ENCODE measurements at regions not wholly inside any gene's neighbourhood (a gene's known extent, or its start where the extent isn't known, plus 50 kb on each side); places are given as distances from the start of the nearest gene placed in this dataset.
A peak's percentile ranks its signal among the peaks of the same experiment; 100 is the strongest.

DNA sequence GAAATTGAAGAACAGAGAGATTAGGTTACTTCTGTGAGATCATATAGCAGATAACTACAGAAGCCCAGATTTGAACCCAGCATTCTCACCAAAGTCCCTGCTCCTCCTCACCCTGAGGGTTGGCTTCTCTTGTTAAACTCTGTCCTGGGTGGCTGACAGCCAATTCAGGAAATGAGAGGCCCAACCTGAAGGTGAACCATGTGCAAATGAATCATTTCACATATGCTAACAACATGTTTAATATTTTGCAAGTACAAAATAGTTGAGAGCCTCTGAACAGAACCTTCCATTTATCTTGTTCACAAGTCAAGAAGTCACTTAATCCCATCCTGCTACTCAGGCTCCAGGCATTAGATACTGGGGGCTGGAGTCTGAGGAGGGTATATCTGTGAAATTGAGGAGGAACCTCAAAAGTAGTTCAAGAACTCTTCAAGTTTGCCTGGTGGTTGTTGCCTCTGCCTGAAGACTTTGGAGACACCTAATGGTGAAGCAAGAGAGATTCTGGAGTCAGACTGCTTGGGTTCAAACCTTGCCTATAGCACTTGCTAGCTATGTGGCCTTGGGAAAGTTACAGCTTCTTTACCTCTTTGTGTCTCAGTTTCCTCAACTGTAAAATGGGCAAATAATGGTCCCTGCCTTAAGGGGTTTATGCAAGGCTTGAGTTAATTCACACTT lies 564.0 kb downstream of the PSAT1 start:
- peak; percentile 84 for DNase-seq (ENCODE audit: low read depth in 2 of 2)

DNA sequence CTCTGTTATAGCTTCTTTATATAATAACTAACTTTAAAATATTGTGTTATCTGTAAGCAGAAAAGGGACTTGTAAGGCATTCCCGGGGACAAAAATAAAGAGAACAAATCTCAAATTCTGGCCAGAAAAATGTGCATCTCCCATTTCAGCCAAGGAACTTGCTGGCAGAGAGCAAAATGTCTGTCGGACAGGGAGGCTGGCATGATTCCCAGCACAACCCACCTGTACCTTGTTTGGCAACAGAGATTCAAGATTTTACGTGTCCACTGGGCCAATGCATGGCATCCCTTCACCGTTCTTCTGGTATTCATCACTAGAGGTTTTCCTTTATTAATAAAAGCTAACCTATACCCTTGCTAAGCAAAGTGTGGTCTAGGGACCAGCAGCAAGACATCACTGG lies 566.6 kb downstream of the PSAT1 start:
- DNase-seq (ENCODE audit: low read depth in 2 of 2), result no peak

DNA sequence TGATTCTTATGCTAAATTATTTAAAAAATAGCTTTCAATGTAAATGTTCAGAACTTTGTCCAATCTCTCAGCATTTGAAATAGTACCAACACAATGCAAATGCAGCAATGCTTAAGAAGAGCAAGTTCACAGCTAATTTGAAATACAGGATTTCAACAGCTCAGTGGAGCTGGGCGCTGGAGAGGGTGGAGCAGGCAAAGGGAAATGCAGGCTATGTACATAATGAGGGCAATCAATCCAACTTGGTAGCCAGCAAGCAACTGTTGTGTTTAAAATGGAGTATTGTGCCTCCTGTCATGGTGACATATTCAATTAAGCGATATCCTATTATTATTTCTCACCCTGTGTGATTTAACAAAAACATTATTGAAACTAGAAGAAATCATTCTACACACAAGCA lies 568.8 kb downstream of the PSAT1 start:
- no peak for DNase-seq (ENCODE audit: low read depth in 2 of 2)

DNA sequence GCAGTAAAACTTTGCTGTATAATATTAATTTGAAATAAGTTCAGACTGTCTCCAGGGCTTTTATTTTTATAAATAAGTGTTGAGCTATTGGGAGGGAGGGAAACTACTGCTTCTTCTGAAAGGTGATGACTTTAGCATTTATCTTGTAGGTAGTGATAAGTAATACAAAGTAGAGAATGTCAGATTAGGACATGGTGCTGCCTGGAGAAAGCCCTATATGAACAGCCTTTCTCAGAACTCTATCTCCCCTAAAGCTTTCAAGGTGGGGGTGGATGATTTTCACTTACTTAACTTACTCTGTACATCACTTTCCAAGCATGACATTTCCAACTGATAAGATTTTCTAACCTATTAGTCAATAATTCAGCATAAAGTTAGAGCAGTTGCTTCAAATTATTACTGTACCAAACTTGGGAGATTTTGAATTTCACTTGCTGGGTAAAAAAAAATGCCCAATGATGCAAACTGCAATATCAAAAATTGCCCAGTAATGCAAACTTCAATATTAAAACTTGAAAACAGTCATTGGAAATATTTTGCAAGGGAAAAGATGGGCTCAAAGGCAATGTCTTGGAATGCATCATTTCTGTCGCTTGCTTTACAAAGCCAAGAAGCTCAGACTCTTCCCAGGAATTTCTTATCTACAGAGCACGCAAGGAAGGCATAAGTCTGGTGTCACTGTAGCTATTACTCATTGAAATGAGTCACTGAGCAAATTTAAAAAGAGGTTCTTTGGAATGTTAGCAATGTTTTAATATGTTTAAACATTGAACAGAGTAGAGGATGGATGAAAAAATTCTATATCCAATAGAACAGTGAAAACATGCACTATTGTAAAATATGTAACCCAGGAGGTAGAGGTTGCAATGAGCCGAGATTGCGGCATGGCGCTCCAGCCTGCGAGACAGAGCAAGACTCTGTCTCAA lies 569.5 kb downstream of the PSAT1 start:
- peak; percentile 86 to 89 for DNase-seq (ENCODE audit: low read depth in 2 of 2)

DNA sequence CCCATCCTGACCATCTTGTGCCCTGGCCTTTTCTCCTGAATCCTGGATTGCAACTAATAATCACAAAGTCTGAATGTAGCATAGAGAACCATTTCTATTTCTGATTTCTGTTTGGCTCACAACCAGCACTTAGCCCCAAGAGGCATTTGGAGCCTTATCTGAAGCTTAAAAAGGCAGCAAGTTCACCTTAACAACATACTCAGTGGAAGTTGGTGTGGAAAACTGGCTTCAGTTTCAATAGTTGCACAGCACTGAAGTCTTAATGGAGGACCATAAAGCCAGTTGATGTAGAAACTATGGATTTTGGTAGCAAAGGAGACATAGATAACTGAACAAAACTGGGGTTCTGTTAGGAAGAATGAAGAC lies 574.1 kb downstream of the PSAT1 start:
- no peak for DNase-seq (ENCODE audit: low read depth in 2 of 2)

DNA sequence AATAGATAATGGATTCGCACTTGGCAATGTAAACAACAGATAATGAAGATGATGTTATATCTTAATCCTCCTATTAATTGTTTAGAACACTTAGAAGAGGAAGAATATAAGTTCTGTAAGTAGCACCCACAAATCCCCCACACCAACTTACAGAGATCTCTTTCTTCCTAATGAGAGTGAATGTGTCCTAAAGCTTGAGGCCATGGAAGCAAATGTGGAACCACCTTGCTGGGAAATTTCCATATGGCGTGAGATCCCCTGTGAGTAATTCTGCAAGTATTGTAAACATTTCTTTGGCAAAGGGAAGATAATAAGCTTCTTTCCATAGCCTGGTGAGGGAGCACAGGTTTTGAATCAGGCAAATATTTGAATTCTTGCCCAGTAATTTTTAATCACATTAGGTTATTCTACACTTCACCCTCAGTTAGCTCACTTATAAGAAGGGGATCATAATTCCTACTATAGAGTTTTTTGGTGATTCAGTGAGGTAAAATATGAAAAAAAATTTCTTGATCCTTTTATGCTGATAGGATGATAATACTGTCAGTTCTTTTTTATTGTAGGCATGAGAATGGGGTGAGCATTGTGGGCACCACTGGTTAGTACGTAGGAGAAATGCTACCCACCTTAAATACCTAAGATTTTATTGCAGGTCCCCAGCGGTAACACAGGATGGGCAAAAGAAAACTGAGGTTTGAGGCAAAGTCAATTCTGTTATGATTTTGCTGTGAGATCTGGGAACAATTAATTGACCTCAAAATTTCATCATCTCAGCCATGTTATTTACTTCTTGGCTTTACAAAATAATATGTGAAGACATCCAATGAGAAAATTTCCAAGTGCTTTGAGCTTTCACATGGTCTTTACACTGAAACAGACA lies 574.8 kb downstream of the PSAT1 start:
- DNase-seq (ENCODE audit: low read depth in 2 of 2), result peak; percentile 94

DNA sequence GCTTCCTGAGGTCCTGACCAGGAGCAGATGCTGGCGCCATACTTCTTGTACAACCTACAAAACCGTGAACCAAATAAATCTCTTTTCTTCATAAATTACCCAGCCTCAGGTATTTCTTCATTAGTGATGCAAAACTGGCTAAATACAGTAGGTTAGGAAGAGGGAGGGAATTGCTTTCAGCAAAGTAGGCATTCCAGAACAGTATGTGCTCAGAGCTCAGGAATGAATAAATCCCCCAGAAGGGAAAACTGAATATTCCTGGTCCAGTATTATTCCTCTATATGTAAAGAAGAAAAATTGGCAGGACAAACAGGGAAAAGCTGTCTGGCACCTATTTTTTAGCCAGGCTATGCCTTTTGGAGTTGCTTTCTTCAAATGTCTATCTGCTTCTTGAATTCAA lies 577.1 kb downstream of the PSAT1 start:
- DNase-seq (ENCODE audit: low read depth in 2 of 2), result no peak

DNA sequence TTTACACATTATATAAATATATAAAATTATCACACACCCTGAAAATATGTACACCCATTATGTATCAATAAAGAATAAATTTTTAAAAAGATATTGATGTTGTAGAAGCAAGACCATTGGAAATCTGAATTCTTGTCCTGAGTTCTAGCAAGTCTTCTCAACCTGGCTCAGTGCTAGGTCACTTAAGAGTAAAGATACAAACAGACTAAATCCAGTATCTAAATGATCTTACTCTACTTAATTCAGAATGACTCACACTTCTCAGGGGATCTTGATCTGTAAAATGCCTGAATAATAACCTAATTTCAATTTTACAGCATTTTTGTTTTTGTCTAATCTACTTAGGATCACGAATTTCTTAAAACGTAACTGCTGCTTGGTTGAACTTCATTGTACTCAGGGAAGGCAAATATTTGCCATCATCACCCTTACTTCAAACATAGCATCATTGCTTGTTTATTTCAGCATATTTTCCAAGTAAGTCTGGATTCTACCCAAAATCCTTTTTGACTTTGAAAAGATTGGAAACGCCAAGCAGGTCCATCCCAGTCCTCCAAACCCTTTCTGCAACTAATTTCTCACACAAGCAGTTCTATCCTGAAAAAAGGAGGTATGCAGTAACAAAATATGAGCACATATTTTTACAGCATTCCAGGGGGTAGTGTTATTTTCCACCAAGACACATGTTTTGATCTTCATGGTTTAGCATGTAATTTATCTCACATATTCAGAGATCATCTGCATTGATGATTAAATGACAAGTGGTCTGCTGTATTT lies 582.6 kb downstream of the PSAT1 start:
- no peak for DNase-seq (ENCODE audit: low read depth in 2 of 2)

DNA sequence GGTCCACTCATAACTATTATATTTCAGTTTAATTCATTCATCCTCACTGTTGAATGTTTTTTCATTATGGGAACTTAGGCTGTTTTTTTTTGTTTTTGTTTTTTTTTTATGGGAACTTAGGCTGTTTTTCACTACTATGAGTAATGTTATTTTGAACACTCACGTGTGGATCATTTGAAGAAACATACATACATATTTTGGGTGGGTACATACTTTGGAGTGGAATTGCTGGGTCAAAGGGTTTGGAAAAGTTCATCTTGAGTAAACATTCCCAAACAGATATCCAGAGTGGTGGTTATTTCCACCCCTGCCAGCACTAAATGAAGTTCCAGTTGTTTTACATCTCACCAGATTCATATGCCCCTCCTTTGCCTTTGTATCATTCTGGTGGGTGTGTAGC lies 584.4 kb downstream of the PSAT1 start:
- no peak for DNase-seq (ENCODE audit: low read depth in 2 of 2)

DNA sequence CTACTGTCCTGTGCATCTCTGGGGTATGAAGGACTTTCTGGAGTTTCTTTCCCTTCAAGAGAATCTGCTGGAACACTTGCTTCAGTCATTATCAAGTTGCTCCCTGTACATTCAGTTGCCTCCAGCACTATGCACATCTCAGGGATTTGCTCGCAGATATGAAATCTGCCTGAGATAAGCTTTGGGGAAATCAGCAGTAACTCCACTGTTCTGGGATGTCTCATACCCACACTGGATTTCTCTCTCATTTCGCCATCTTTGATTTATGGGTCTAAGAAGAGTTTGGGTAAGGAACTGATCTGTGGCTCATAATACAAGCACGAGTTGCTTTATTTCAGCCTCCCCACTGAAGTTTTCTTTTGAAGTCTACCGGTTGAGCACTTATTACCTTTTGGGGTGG lies 585.6 kb downstream of the PSAT1 start:
- DNase-seq (ENCODE audit: low read depth in 2 of 2), result no peak

DNA sequence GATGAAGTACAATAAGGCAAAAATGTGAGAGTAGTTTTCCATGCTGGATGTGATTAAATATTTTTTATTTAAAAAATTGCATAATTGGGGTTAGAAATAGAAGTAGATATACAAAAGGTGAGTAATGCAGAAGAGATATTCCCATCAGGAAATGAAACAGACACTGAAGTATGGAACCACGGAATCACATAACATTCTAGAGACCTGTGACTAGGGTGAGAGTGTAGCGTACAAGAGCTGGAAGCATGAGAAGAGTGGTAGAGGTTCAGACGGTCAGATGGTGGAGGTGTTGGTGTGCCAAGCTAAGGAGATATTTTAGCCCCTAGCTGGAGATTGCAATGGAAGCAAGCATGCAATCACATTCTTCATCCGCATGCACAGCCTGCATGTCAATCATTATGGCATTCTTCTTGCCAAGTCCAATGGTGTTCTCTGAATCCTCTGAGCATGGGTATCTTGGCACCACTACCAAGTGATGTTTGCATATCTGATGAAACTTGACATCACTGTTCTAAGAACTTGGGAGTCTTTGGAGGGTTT lies 587.8 kb downstream of the PSAT1 start:
- DNase-seq (ENCODE audit: low read depth in 2 of 2), result no peak

DNA sequence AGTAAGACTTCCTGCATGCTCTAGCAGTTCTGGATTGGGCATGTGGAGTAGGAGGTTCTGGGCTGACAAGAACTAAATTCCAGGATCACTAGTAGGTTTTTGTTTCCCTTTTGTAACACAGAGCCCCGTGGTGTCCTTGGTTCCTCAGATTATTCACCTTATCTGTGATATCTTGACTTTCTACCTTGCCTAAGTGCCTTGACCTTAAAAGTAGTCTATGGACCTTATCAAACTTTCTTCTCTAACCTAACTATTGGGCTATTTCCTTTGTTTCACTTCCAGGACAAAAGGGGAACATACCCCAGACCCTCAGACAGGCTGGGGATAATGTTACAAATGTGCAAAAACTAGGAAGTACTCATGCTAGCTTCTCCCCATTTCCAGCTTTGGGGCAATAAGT lies 595.3 kb downstream of the PSAT1 start:
- no peak for DNase-seq (ENCODE audit: low read depth in 2 of 2)

DNA sequence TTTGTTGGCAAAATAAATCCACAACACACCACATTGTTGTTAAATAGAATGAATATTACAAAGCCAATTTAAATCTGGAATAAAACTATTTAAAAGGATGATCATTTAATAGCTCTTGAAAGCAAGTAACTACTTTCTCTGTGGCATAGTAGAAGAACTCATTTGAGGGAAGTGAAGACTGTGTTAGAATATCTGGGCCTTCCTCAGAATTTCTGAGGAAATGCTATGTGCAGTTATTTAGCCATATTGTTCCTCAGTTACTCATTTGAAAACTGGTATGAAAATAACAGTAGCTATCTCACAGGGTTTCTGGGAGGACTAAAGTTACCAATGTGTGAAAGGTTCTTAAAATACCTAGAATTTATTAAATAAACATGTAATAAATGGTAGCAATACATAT lies 595.8 kb downstream of the PSAT1 start:
- no peak for DNase-seq (ENCODE audit: low read depth in 2 of 2)

DNA sequence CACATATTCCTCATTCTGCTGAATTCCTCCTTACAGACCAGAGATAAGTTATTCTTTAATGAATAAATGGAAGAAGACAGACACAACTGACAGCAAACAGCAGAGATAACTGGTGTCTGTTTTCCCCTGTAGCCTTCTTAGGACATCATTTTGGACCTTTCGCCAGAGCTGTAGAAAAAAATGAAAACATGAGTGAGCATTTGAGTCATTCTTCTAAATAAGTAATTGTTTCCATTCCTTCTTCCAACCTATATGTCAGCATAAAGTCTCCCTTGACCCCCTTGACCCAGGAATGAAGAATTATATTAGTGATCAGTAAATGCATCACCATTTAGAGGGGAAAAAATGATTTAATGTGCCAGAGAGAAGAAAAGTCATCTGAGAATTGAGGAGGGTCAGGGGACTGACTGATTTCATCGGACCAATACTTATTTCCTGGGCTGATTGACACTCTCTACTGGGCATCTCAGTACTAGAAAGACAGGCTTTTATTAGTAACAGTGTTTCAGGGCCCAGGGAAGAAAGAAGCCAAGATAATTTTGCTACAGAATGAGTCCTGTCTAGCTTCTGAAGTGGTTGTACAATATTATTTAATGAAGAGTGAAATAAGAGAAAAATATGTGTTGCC lies 597.0 kb downstream of the PSAT1 start:
- DNase-seq (ENCODE audit: low read depth in 2 of 2), result no peak

DNA sequence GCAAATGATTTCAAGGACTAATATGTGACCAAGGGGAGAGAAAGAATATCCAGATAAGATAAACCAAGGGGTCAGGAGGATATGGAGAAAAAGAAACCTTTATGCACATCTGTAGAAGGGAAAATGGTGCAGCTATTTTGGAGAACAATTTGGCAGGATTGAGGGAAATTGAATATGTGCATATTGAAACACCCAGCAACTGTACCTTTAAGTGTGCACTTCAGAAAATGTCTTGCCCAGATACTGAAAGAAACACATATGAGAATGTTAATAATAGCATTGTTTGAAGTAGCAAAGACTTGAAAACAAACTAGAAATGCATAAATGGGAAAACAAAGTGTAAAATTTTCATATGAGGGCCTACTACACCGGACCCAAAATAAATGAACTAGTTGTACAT lies 599.6 kb downstream of the PSAT1 start:
- no peak for DNase-seq (ENCODE audit: low read depth in 2 of 2)

DNA sequence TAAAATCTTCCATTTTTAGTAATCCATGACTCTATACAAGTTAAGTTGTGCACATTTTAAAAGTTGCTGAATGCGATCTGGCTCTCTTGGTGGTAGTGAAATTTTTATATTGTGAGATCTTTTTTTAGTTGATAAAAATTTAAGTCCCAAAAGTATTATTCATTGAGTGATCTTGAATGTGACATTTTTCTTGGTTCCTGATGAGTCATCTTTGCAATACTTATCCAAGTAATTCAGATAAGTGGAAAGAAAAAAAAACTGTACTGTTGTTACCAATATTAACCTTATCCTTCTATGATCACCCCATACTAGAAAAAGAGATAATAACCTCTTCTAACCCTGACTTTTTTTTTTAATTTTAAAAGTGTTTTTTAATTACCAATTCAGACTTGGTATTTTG lies 601.3 kb downstream of the PSAT1 start:
- DNase-seq (ENCODE audit: low read depth in 2 of 2), result no peak

DNA sequence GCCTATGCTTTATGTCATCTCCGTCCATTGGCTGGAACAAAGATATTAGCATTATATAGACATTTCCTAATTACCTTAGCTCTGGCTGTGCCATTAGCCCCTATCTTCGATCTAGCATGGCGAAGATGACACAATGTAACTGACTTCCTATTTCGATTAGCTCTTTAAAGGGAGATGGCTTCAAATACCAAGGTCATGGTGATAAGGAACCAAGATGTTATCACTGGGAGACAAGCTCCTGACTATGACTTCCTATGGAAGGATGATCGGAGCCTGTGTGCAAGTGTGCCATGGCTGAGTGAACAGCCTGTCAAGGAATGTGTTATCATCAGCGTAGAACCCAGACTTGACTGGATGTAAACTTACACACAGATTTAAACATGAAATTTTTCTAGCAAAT lies 602.1 kb downstream of the PSAT1 start:
- DNase-seq (ENCODE audit: low read depth in 2 of 2), result no peak

DNA sequence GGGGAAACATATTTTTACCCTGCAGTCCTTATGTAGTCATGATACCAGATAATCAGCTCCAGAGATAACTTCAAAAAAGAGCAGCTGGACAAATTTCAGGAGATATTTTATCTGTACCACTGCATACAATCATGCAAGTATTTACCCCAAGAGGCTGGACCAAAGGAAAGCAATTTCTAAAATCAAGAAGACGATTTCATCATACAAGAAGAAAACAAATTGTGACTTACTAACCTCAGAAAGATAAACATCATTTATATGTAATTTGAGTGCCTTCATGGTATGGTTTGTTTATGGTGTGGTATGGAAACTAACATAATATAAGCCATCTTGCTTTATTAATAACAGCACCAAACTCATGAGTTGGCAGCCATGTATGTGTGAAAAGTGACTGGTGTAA lies 603.6 kb downstream of the PSAT1 start:
- peak; percentile 24 to 28 for DNase-seq (ENCODE audit: low read depth in 2 of 2)

DNA sequence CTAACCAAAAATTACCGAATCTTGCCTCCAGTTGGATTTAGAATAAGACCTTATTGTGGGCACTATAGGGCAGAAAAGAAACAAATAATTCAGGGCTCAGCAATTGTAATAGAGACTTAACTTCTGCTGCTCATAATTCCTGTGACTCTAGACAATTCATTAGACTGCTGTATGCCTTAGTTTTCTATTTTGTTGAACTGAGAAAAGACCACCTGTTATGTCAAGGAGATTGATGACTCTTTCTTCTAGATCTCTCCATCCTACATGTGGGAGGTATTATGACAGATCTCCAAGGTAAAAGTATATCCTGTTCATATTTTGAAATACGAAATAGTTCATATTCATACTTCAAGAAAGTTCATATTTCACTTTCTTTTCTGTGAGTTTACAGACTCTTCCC lies 605.1 kb downstream of the PSAT1 start:
- DNase-seq (ENCODE audit: low read depth in 2 of 2), result no peak

DNA sequence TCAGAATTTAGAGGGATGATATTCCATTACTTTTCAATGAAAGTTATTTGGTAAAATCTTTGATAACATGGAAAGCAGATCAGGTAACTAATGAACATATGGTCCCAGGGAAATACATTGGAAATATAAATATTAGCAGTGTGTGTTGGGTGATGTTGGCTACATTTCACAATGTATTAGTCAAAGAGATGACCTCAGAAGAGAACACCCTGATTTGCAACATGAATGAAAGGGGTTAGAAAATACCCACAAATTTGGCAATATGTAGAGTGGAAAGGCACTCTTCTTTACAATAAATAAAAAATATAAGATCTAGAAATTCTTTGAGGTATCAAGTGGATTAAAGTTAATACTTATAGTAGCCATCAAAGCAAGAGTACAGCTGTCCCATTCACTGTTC lies 606.7 kb downstream of the PSAT1 start:
- no peak for DNase-seq (ENCODE audit: low read depth in 2 of 2)

DNA sequence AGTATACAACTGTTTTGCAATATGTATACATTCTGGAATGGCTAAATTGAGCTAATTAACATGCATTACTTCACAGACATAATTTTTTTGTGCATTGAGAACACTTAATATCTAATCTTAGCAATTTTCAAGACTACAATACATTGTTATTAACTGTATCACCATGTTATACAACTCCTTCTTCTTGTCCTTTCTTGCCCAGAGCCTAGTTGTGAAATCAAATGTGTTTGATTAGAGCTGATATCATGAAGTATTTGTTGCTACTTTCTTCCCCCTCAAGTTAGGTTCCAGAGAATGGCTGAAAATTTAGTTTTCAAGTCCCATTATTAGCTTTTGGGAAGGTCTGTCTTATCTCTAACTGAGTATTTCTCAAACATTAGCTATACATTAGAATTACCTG lies 607.8 kb downstream of the PSAT1 start:
- DNase-seq (ENCODE audit: low read depth in 2 of 2), result no peak

All from fibroblast of skin of left quadriceps (primary cell).